Smooth muscle cell (in vitro differentiated cells): ENCODE measurements at regions not wholly inside any gene's neighbourhood (a gene's known extent, or its start where the extent isn't known, plus 50 kb on each side); places are given as distances from the start of the nearest gene placed in this dataset.
"Not testable (repeated sequence)": the region's sequence is repeated elsewhere in the genome, so short reads cannot be mapped to it uniquely, and the experiment has no call there.

ENCODE experiments used
- DNase-seq: peaks from one replicate; lab custom pipeline; 2025; ENCODE audit not compliant: unreplicated experiment; lab: John Stamatoyannopoulos, UW
- H2AFZ ChIP-seq: fragments of 200-600 bp; sonication (generic); 2 replicates; pipeline ENCODE4 v1.6.0; 2016; ENCODE audit warnings: antibody characterized with exemption, low read depth, mild to moderate bottlenecking
- H3F3A ChIP-seq: fragments of 200-600 bp; sonication (generic); 2 replicates; pipeline ENCODE4 v1.6.0; 2017; ENCODE audit warnings: antibody characterized with exemption, low read depth
- H3K27ac ChIP-seq: fragments of 200-600 bp; sonication (generic); 2 replicates; pipeline ENCODE4 v1.5.1; 2016; ENCODE audit warnings: low read depth, mild to moderate bottlenecking
- H3K27me3 ChIP-seq: fragments of 200-600 bp; sonication (generic); 2 replicates; pipeline ENCODE4 v1.6.1; 2016; ENCODE audit warnings: low read depth, mild to moderate bottlenecking
- H3K36me3 ChIP-seq: fragments of 200-600 bp; sonication (generic); 2 replicates; pipeline ENCODE4 v1.5.1; 2016; ENCODE audit warnings: low read depth
- H3K4me1 ChIP-seq: fragments of 200-600 bp; sonication (generic); 2 replicates; pipeline ENCODE4 v1.5.1; 2016; ENCODE audit warnings: low read depth
- H3K4me2 ChIP-seq: fragments of 200-600 bp; sonication (generic); 2 replicates; pipeline ENCODE4 v1.6.0; 2016; ENCODE audit warnings: mild to moderate bottlenecking
- H3K4me3 ChIP-seq: fragments of 200-600 bp; sonication (generic); 2 replicates; pipeline ENCODE4 v1.5.1; 2016; ENCODE audit warnings: mild to moderate bottlenecking
- H3K79me2 ChIP-seq: fragments of 200-600 bp; sonication (generic); 2 replicates; pipeline ENCODE4 v1.6.0; 2016; ENCODE audit warnings: low read depth, mild to moderate bottlenecking
- H3K9ac ChIP-seq: fragments of 200-600 bp; sonication (generic); 2 replicates; pipeline ENCODE4 v1.6.0; 2016; ENCODE audit warnings: low read depth
- H3K9me3 ChIP-seq: fragments of 200-600 bp; sonication (generic); replicated peaks from 2 replicates; pipeline ENCODE4 v1.5.1; 2016; ENCODE audit warnings: low read depth
- H4K20me1 ChIP-seq: fragments of 200-600 bp; sonication (generic); 2 replicates; pipeline ENCODE4 v1.6.0; 2016; ENCODE audit warnings: low read depth
- WGBS: methylation state at CpG from one replicate; pipeline ENCODE4 v1.1.7; 2016; ENCODE audit warnings: low lambda C conversion rate; 5-methylcytosine and 5-hydroxymethylcytosine counted together
- TF ChIP-seq, protein P1 (sequence below): fragments of 200-600 bp; sonication (generic); IDR thresholded peaks from 2 replicates; pipeline ENCODE4 v1.5.1; 2017; ENCODE audit warnings: borderline replicate concordance, mild to moderate bottlenecking, antibody characterized with exemption; ENCODE audit not compliant: insufficient read depth, poor library complexity, severe bottlenecking

DNA sequence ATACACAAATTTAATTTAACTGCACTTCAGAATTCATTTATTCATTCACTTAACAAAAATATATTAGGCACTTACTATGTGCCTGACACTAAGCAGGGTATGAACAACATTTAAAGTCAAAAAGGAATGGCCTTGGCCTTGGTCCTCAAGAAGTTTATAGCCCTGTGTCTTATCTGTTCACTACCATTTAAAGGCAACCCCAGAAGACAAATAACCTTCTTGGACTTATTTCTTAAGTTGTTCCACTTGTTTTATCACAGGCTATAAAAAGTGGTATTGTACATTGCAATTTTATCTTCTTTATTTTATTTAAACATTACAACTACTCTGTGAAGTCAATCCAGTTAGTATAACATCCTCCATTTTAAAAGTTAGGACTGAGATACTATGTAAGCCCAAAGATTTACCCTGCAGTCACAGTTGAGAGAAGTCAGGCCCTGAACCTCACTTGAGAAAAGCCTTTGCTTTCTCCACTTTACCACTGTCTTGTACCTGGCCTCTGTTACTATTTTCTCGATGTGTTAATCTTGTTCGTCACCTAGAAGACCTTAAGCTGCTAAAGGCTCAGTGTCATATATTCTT is 305.6 kb upstream of the DIPK2B start:
- peak overlapping the region; percentile 56 for H3K4me2 ChIP-seq
- no peaks in the 10 kb centered on the region for H3K36me3 ChIP-seq
- no peaks in the 10 kb centered on the region for H3K27me3 ChIP-seq
- H3F3A ChIP-seq = peaks cover 6% of the 10 kb centered on the region
- TF ChIP-seq, protein P1, sequence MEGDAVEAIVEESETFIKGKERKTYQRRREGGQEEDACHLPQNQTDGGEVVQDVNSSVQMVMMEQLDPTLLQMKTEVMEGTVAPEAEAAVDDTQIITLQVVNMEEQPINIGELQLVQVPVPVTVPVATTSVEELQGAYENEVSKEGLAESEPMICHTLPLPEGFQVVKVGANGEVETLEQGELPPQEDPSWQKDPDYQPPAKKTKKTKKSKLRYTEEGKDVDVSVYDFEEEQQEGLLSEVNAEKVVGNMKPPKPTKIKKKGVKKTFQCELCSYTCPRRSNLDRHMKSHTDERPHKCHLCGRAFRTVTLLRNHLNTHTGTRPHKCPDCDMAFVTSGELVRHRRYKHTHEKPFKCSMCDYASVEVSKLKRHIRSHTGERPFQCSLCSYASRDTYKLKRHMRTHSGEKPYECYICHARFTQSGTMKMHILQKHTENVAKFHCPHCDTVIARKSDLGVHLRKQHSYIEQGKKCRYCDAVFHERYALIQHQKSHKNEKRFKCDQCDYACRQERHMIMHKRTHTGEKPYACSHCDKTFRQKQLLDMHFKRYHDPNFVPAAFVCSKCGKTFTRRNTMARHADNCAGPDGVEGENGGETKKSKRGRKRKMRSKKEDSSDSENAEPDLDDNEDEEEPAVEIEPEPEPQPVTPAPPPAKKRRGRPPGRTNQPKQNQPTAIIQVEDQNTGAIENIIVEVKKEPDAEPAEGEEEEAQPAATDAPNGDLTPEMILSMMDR = no peak
- no peaks in the 10 kb centered on the region for H3K9me3 ChIP-seq
- WGBS = 59% methylated on average over 2 of the region's 2 CpGs
- H3K4me3 ChIP-seq = no peak overlapping the region
- H2AFZ ChIP-seq = no peak overlapping the region
- H3K27ac ChIP-seq = peak overlapping the region; percentile 96
- H3K79me2 ChIP-seq = no peaks in the 10 kb centered on the region
- H3K4me1 ChIP-seq = no peaks in the 10 kb centered on the region
- H3K9ac ChIP-seq = peak overlapping the region; percentile 53
- no peak for DNase-seq
- no peaks in the 10 kb centered on the region for H4K20me1 ChIP-seq

DNA sequence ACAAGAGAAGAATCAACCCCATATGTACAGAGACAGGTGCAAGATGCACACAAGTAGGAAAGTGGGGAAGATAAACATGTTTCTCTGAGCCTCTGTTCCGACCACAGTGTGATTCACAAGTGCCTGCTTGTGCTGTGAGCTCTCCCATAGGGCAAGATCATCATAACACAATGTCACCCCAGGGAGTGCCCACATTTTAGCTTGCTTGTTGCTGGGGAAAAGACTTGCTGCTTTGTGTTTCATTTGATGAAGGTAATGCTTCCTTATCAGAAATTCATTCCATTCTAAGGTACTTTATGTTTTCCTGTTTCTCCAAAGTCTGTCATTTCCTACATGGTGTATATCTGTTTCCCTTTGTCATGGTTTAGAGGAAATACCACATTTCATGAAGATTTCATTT is 304.5 kb upstream of the DIPK2B start:
- Histone ChIP-seq H3K4me2 (peak overlapping the region; percentile 31), H3F3A (peaks cover 6% of the 10 kb centered on the region), H3K9ac (peak overlapping the region; percentile 53), H3K79me2 (no peaks in the 10 kb centered on the region), H3K9me3 (no peaks in the 10 kb centered on the region), H3K4me1 (no peaks in the 10 kb centered on the region), H3K4me3 (no peak overlapping the region), H4K20me1 (no peaks in the 10 kb centered on the region), H2AFZ (no peak overlapping the region), H3K36me3 (no peaks in the 10 kb centered on the region), H3K27ac (peak overlapping the region; percentile 96), H3K27me3 (no peaks in the 10 kb centered on the region)
- WGBS = 4% methylated on average over 1 of the region's 1 CpG
- DNase-seq = no peak
- TF ChIP-seq, protein P1 = no peak

DNA sequence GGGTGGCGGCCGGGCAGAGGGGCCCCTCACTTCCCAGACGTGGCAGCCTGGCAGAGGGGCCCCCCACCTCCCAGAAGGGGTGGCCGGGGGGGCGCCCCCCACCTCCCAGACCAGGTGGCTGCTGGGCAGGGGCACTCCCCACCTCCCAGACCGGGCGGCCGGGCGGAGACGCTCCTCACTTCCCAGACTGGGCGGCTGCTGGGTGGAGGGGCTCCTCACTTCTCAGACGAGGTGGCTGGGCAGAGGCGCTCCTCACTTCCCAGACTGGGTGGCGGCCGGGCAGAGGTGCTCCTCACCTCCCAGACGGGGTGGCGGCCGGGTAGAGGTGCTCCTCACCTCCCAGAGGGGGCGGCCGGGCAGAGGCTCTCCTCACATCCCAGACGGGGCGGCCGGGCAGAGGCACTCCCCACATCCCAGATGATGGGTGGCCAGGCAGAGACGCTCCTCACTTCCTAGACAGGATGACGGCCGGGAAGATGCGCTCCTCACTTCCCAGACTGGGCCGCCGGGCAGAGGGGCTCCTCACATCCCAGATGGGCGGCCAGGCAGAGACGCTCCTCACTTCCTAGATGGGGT is 303.2 kb upstream of the DIPK2B start:
- H3K27ac ChIP-seq, H3K36me3 ChIP-seq, H3K9ac ChIP-seq, H3K4me3 ChIP-seq, H3K4me2 ChIP-seq, H3K79me2 ChIP-seq, H3F3A ChIP-seq, H4K20me1 ChIP-seq, H3K27me3 ChIP-seq, H3K9me3 ChIP-seq, DNase-seq, H3K4me1 ChIP-seq, H2AFZ ChIP-seq: not testable (repeated sequence)
- 90% methylated on average over 20 of the region's 31 CpGs for WGBS

- Histone ChIP-seq H4K20me1 (no peaks in the 10 kb centered on the region), H3F3A (peaks cover 6% of the 10 kb centered on the region), H3K27ac (no peak overlapping the region), H2AFZ (no peak overlapping the region), H3K4me1 (no peaks in the 10 kb centered on the region), H3K4me2 (no peak overlapping the region), H3K9ac (no peak overlapping the region), H3K27me3 (no peaks in the 10 kb centered on the region), H3K79me2 (no peaks in the 10 kb centered on the region), H3K36me3 (no peaks in the 10 kb centered on the region), H3K4me3 (no peak overlapping the region), H3K9me3 (no peaks in the 10 kb centered on the region)
- 75% methylated on average over 2 of the region's 2 CpGs for WGBS
- TF ChIP-seq, protein P1 = no peak
- no peak for DNase-seq
These were observed 301.7 kb upstream of the DIPK2B start for GRCh38 chrX:45502396-45502795.
